Colonic mucosa (tissue), 4 donors: ENCODE measurements at regions not wholly inside any gene's neighbourhood (a gene's known extent, or its start where the extent isn't known, plus 50 kb on each side); places are given as distances from the start of the nearest gene placed in this dataset.
"Not testable (repeated sequence)": the region's sequence is repeated elsewhere in the genome, so short reads cannot be mapped to it uniquely, and the experiment has no call there.

Experiments used
- DNase-seq: peaks from one replicate; pipeline ENCODE4 v3.0.0-alpha.2; 2020
- H3K27ac ChIP-seq: fragments of 200-600 bp; one replicate; pipeline ENCODE4 v1.8.0; 2021
- H3K27me3 ChIP-seq: fragments of 200-600 bp; one replicate; pipeline ENCODE4 v1.8.0; 2021
- H3K36me3 ChIP-seq: fragments of 200-600 bp; one replicate; pipeline ENCODE4 v1.8.0; 2021
- H3K4me1 ChIP-seq: fragments of 200-600 bp; one replicate; pipeline ENCODE4 v1.8.0; 2021; ENCODE audit warnings: mild to moderate bottlenecking
- H3K4me3 ChIP-seq: fragments of 200-600 bp; one replicate; pipeline ENCODE4 v1.8.0; 2021
- H3K9ac ChIP-seq, 2 donors: one replicate each; pipeline ENCODE4 v1.7.0; 2013; ENCODE audit warnings: control low read depth in 2 of 2, low read depth in 2 of 2, low read length in 2 of 2
- H3K9me3 ChIP-seq: fragments of 200-600 bp; one replicate; pipeline ENCODE4 v1.8.0; 2021
- intact Hi-C: fragments of 100-400 bp; cut with DNase I; formaldehyde crosslinking; loops from one replicate; pipeline ENCODE4 v1.14.1; 2022
- TF ChIP-seq, protein P1 (sequence below): fragments of 200-600 bp; IDR thresholded peaks from one replicate; pipeline ENCODE4 v1.8.0; 2022; ENCODE audit warnings: antibody characterized with exemption, mild to moderate bottlenecking
- donor health status: healthy.
- donor health status: DM: no; HTN: no; CAD: no.
- donor health status: DM: no; HTN: no; CAD: no.

DNA sequence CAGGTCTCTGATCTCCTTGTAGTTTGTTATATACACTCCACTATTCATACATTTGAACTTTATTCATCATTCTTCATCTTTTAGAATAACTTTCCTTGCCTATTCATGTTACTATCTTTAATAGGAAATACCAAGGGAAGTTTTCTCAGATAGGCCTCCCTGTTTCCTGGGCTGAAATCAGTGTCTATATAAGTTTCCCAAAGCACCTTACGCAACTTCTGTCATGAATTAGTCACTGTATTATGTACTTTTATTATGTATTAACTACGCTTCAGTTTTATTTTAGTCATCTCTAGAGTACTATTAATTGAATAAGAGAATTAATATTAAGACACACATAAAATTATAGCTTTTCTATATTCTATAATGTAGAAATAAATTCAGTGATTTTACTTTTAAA is 1481.5 kb downstream of the OTOL1 start:
- no peak for DNase-seq
- no peak overlapping the region for H3K9ac ChIP-seq
- intact Hi-C loops: no loop called here
- H3K36me3 ChIP-seq: no peaks in the 10 kb centered on the region
- no peaks in the 10 kb centered on the region for H3K4me1 ChIP-seq
- no peak overlapping the region for H3K4me3 ChIP-seq
- H3K9me3 ChIP-seq: no peaks in the 10 kb centered on the region
- no peak overlapping the region for H3K27ac ChIP-seq
- TF ChIP-seq, protein P1, sequence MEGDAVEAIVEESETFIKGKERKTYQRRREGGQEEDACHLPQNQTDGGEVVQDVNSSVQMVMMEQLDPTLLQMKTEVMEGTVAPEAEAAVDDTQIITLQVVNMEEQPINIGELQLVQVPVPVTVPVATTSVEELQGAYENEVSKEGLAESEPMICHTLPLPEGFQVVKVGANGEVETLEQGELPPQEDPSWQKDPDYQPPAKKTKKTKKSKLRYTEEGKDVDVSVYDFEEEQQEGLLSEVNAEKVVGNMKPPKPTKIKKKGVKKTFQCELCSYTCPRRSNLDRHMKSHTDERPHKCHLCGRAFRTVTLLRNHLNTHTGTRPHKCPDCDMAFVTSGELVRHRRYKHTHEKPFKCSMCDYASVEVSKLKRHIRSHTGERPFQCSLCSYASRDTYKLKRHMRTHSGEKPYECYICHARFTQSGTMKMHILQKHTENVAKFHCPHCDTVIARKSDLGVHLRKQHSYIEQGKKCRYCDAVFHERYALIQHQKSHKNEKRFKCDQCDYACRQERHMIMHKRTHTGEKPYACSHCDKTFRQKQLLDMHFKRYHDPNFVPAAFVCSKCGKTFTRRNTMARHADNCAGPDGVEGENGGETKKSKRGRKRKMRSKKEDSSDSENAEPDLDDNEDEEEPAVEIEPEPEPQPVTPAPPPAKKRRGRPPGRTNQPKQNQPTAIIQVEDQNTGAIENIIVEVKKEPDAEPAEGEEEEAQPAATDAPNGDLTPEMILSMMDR: no peak
- no peaks in the 10 kb centered on the region for H3K27me3 ChIP-seq

DNA sequence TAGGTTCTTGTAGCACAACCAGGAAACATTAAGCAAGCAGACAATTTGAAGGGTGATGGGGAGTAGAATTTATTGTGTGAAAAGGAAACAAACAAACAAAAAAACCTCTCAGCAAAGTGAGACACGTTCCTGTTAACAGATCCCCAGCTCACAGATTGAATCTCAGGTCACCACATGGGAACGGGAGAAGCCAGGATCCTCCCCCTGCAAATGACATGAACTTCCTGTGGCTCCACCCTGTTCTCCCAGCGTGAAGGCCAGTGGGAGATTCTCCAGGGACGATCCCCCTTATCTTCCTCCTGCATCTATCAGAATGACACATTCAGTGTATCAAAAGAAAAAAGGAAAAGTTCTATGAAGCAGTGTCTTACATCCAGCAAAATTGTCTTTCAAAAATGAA is 1488.1 kb downstream of the OTOL1 start:
- intact Hi-C loops: no loop called here
- no peak for DNase-seq

DNA sequence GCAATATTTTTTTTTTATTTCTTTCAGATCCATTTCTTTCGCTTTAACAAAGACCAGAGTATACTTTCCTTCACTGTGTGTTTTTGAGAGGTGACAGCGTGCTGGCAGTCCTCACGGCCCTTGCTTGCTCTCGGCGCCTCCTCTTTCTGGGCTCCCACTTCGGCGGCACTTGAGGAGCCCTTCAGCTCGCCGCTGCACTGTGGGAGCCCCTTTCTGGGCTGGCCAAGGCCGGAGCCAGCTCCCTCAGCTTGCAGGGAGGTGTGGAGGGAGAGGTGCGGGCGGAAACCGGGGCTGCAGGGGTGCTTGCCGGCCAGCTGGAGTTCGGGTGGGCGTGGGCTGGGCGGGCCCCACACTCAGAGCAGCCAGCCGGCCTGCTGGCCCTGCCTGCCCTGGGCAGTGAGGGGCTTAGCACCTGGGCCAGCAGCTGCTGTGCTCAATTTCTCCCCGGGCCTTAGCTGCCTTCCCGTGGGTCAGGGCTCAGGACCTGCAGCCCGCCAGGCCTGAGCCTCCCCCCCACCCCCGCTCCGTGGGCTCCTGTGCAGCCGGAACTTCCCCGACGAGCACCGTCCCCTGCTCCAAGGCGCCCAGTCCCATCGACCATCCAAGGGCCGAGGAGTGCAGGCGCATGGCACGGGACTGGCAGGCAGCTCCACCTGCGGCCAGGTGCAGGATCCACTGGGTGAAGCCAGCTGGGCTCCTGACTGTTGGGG is 1490.6 kb downstream of the OTOL1 start:
- H3K4me1 ChIP-seq, intact Hi-C loops, H3K9me3 ChIP-seq, H3K9ac ChIP-seq, H3K27me3 ChIP-seq, H3K36me3 ChIP-seq, DNase-seq, H3K4me3 ChIP-seq, H3K27ac ChIP-seq: not testable (repeated sequence)

More for the DNA sequence above, 1488.1 kb downstream of the OTOL1 start:
- no peaks in the 10 kb centered on the region for H3K9me3 ChIP-seq
- H3K4me1 ChIP-seq: no peaks in the 10 kb centered on the region
- H3K27me3 ChIP-seq: no peaks in the 10 kb centered on the region
- TF ChIP-seq, protein P1: no peak
- no peak overlapping the region for H3K4me3 ChIP-seq
- H3K27ac ChIP-seq: no peak overlapping the region
- no peak overlapping the region for H3K9ac ChIP-seq
- no peaks in the 10 kb centered on the region for H3K36me3 ChIP-seq

DNA sequence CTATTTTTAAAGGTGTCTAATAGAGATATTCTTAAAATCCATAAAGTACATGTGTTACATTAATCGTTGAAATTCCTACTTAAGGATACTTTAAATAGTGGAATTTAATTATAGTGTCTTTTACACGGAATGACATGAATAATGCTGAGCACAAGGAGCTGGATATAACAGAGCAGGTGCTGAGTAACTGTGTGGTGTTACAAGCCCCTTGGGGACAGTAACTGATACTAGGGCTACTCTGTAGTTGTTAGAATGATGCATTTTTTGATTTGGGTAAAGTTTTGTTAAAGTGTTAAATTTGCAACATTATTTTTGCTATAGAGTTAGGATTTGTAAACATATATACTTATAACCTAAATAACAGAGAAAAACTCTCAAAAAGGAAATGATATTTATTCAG is 1496.1 kb downstream of the OTOL1 start:
- no peak for DNase-seq
- Histone ChIP-seq H3K27ac (no peak overlapping the region), H3K4me3 (no peak overlapping the region), H3K9me3 (no peaks in the 10 kb centered on the region), H3K4me1 (no peaks in the 10 kb centered on the region), H3K36me3 (no peaks in the 10 kb centered on the region), H3K27me3 (no peaks in the 10 kb centered on the region), H3K9ac (no peak overlapping the region)
- intact Hi-C loops: no loop called here
- TF ChIP-seq, protein P1: no peak

DNA sequence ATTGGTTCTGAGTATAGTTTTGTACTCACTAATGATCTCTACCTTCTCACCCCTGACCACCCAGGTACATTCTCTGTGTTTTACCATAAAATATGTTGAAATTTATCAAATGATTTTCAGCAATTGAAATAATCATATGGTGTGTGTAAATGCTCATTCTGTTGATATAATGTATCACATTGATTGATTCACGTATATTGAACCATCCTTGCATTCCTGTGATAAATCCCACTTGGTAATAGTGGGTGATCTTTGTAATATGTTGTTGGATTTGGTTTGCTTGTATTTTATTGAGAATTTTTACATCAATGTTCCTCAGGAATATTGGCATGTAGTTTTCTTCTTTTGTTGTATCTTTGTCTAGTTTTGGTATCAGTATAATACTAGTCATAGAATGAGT is 1497.6 kb downstream of the OTOL1 start:
- no peak for DNase-seq
- no peaks in the 10 kb centered on the region for H3K4me1 ChIP-seq
- no peaks in the 10 kb centered on the region for H3K36me3 ChIP-seq
- H3K27ac ChIP-seq: no peak overlapping the region
- H3K27me3 ChIP-seq: no peaks in the 10 kb centered on the region
- TF ChIP-seq, protein P1: no peak
- no peaks in the 10 kb centered on the region for H3K9me3 ChIP-seq
- H3K9ac ChIP-seq: no peak overlapping the region
- intact Hi-C loops: no loop called here
- H3K4me3 ChIP-seq: no peak overlapping the region

DNA sequence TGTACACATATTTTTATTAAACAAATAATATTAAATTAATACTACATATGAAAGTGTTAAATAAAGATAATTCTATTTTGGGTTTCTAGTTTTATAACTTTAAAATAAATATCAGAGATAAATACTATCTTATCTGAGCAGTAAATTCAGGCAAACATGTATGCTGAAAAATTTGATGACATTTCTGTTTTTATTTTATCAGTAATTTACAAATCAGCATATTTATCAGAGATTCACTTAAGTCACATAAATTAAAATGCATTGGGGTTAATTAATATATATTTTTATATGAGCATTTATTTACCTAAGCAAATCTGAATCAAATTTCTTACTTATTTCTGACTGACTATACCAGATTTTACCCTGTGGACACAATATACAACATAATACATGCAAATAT is 1499.8 kb downstream of the OTOL1 start:
- Histone ChIP-seq H3K4me3 (no peak overlapping the region), H3K27ac (no peak overlapping the region), H3K4me1 (no peaks in the 10 kb centered on the region), H3K9me3 (no peaks in the 10 kb centered on the region), H3K27me3 (no peaks in the 10 kb centered on the region), H3K9ac (no peak overlapping the region), H3K36me3 (no peaks in the 10 kb centered on the region)
- TF ChIP-seq, protein P1: no peak
- no peak for DNase-seq
- intact Hi-C loops: no loop called here
